ENCODE measurements at regions not wholly inside any gene's neighbourhood (a gene's known extent, or its start where the extent isn't known, plus 50 kb on each side); places are given as distances from the start of the nearest gene placed in this dataset.

GRCh38 chr9:35540315-35540714, 50.4 kb downstream of the RUSC2 start:
- DNase-seq: no peak

- DNase-seq: no peak
Measured at GRCh38 chr9:35546853-35547252, 56.9 kb downstream of the RUSC2 start.

GRCh38 chr9:35547889-35548418, 57.1 kb upstream of the TESK1 start:
- no peak for DNase-seq

GRCh38 chr9:35548571-35548970, 56.5 kb upstream of the TESK1 start:
- no peak for DNase-seq

- DNase-seq: no peak
Measured at GRCh38 chr9:35549441-35549840, 55.6 kb upstream of the TESK1 start.

- DNase-seq: no peak
Measured at GRCh38 chr9:35552376-35552775, 52.7 kb upstream of the TESK1 start.

- DNase-seq: no peak
Measured at GRCh38 chr9:35552837-35553236, 52.2 kb upstream of the TESK1 start.

GRCh38 chr9:35553670-35554543, 51.2 kb upstream of the TESK1 start:
- DNase-seq: peak; percentile 70

- DNase-seq: no peak
Measured at GRCh38 chr9:35555246-35555701, 49.8 kb upstream of the TESK1 start.

Data from hematopoietic multipotent progenitor cell treated with erythropoietin and hydrocortisone succinate and interleukin-3 and kit ligand, for 8 days (in vitro differentiated cells).